Right lobe of liver (tissue), 4 donors: ENCODE measurements at regions not wholly inside any gene's neighbourhood (a gene's known extent, or its start where the extent isn't known, plus 50 kb on each side); places are given as distances from the start of the nearest gene placed in this dataset.

Experiments used
- CTCF ChIP-seq, 4 donors: fragments of 200-600 bp in 3 of 4; fragments of 450-650 bp in 1 of 4; IDR thresholded peaks; one replicate each; pipeline versions ENCODE4 v1.5.1 to v1.8.0; 2016 to 2022; ENCODE audit warnings: antibody characterized with exemption in 4 of 4, mild to moderate bottlenecking in 2 of 4
- POLR2A ChIP-seq: fragments of 450-650 bp; IDR thresholded peaks from one replicate; pipeline ENCODE4 v1.6.1; 2017; ENCODE audit warnings: antibody characterized with exemption, mild to moderate bottlenecking
- donor health status: DM: no; HTN: no; CAD: no.
- donor health status: DM: no; HTN: no; CAD: no.
- donor health status: DM: no; HTN: yes; CAD: no.

GRCh38 chr5:24102010-24102409 lies 542.8 kb downstream of the CDH10 start:
- TF ChIP-seq CTCF (IDR thresholded peaks at IDR 0.05), result no peak
- no peak for TF ChIP-seq POLR2A
